HepG2 (cell line): ENCODE measurements at regions not wholly inside any gene's neighbourhood (a gene's known extent, or its start where the extent isn't known, plus 50 kb on each side); places are given as distances from the start of the nearest gene placed in this dataset.

ENCODE experiments used
- ASH2L ChIP-seq: fragments of 300-600, 200-600 bp; sonication (generic); IDR thresholded peaks from 2 replicates; pipeline ENCODE4 v1.7.0; 2017; ENCODE audit warnings: low read depth, mild to moderate bottlenecking, moderate library complexity, mixed read lengths, low read length; ENCODE audit not compliant: insufficient read length
- CTCF ChIP-seq: sonication (generic); formaldehyde crosslinking; IDR thresholded peaks from 2 replicates; pipeline ENCODE4 v1.5.0; 2020; ENCODE audit warnings: mild to moderate bottlenecking, missing genetic modification reagents, moderate library complexity
- ESRRA ChIP-seq: sonication (generic); formaldehyde crosslinking; IDR thresholded peaks from 2 replicates; pipeline ENCODE4 v1.5.1; 2020; ENCODE audit warnings: mild to moderate bottlenecking, low read depth, missing genetic modification reagents
- ETV5 ChIP-seq: IDR thresholded peaks from 2 replicates; pipeline ENCODE4 v1.6.1; 2018; ENCODE audit warnings: missing biosample characterization, missing genetic modification reagents, inconsistent platforms, borderline replicate concordance
- POLR2AphosphoS5 ChIP-seq: IDR thresholded peaks from 2 replicates; pipeline ENCODE4 v1.6.1; 2012; ENCODE audit warnings: low read depth, low read length
- RFX3 ChIP-seq: IDR thresholded peaks from 2 replicates; pipeline ENCODE4 v1.6.1; 2016; ENCODE audit warnings: missing biosample characterization, missing genetic modification reagents
- SRSF1 ChIP-seq: fragments of 200-400 bp; formaldehyde crosslinking; optimal IDR thresholded peaks from 2 replicates; pipeline ENCODE3; 2017; ENCODE audit warnings: mild to moderate bottlenecking, low read depth, low read length, moderate library complexity
- ZNF546 ChIP-seq: sonication (generic); formaldehyde crosslinking; conservative IDR thresholded peaks from 2 replicates; pipeline ENCODE4 v1.8.1; 2023; ENCODE audit warnings: mild to moderate bottlenecking, missing genetic modification reagents

- TF ChIP-seq CTCF (no peak), ESRRA (CRISPR knock-in tag) (no peak), ZNF546 (CRISPR knock-in tag) (no peak), POLR2AphosphoS5 (no peak), ASH2L (no peak), SRSF1 (no peak), ETV5 (CRISPR knock-in tag) (no peak), RFX3 (CRISPR knock-in tag) (no peak)
Observed at GRCh38 chr2:60247471-60247870, 306.0 kb downstream of the BCL11A start.
